GM21576 (cell line): ENCODE measurements at regions not wholly inside any gene's neighbourhood (a gene's known extent, or its start where the extent isn't known, plus 50 kb on each side); places are given as distances from the start of the nearest gene placed in this dataset.

ENCODE experiments used
- ATAC-seq: cut with Tn5 transposase; IDR thresholded peaks from one replicate; pipeline ENCODE4 v1.9.1; 2021; ENCODE audit warnings: mild to moderate bottlenecking, moderate library complexity; ENCODE audit not compliant: unreplicated experiment

- no peak for ATAC-seq
These were observed 170.0 kb downstream of the SEC61B start for GRCh38 chr9:99391937-99392594.

GRCh38 chr9:99392986-99393385 is 170.9 kb downstream of the SEC61B start:
- no peak for ATAC-seq

GRCh38 chr9:99393993-99394392 is 171.9 kb downstream of the SEC61B start:
- ATAC-seq, result no peak

GRCh38 chr9:99398241-99398640 is 176.2 kb downstream of the SEC61B start:
- no peak for ATAC-seq

- no peak for ATAC-seq
These were observed 177.4 kb downstream of the SEC61B start for GRCh38 chr9:99399474-99399873.

- no peak for ATAC-seq
These were observed 178.2 kb downstream of the SEC61B start for GRCh38 chr9:99400184-99400731.

GRCh38 chr9:99401680-99402504 is 179.8 kb downstream of the SEC61B start:
- no peak for ATAC-seq

GRCh38 chr9:99403371-99403770 is 181.3 kb downstream of the SEC61B start:
- ATAC-seq, result no peak

- no peak for ATAC-seq
These were observed 183.3 kb downstream of the SEC61B start for GRCh38 chr9:99405359-99405758.

- no peak for ATAC-seq
These were observed 184.9 kb downstream of the SEC61B start for GRCh38 chr9:99406939-99407338.

- no peak for ATAC-seq
These were observed 189.0 kb downstream of the SEC61B start for GRCh38 chr9:99411068-99411467.

- no peak for ATAC-seq
These were observed 189.5 kb downstream of the SEC61B start for GRCh38 chr9:99411479-99412115.

- no peak for ATAC-seq
These were observed 190.5 kb downstream of the SEC61B start for GRCh38 chr9:99412606-99413005.

- ATAC-seq, result no peak
These were observed 192.2 kb downstream of the SEC61B start for GRCh38 chr9:99414321-99414720.

GRCh38 chr9:99415606-99416005 is 193.5 kb downstream of the SEC61B start:
- ATAC-seq, result no peak

- no peak for ATAC-seq
These were observed 193.9 kb downstream of the SEC61B start for GRCh38 chr9:99416007-99416406.

GRCh38 chr9:99419070-99419469 is 197.0 kb downstream of the SEC61B start:
- no peak for ATAC-seq

GRCh38 chr9:99421369-99421768 is 199.3 kb downstream of the SEC61B start:
- no peak for ATAC-seq

- no peak for ATAC-seq
These were observed 203.0 kb downstream of the SEC61B start for GRCh38 chr9:99425124-99425523.

- ATAC-seq, result no peak
These were observed 204.1 kb downstream of the SEC61B start for GRCh38 chr9:99425923-99426842.

GRCh38 chr9:99427260-99427659 is 205.2 kb downstream of the SEC61B start:
- no peak for ATAC-seq
